Cardiac fibroblast (primary cell): ENCODE measurements at regions not wholly inside any gene's neighbourhood (a gene's known extent, or its start where the extent isn't known, plus 50 kb on each side); places are given as distances from the start of the nearest gene placed in this dataset.

Experiments
- DNase-seq, 2 donors: peaks; one replicate each; pipeline versions ENCODE4 v3.0.0 to v3.0.0-alpha.2; 2010; ENCODE audit warnings: low read depth in 2 of 2
- H3K4me3 ChIP-seq, 2 donors: replicated peaks in 1 of 2; 1 replicate in 1 of 2; 2 replicates in 1 of 2; pipeline ENCODE4 v1.5.1; 2011; ENCODE audit warnings: low read depth in 2 of 2, low read length in 2 of 2, mild to moderate bottlenecking in 2 of 2, moderate library complexity in 1 of 2
- TF ChIP-seq, protein P1 (sequence below): IDR thresholded peaks from one replicate; pipeline ENCODE4 v1.5.1; 2011; ENCODE audit warnings: low read depth, mild to moderate bottlenecking, low read length, inconsistent platforms

DNA sequence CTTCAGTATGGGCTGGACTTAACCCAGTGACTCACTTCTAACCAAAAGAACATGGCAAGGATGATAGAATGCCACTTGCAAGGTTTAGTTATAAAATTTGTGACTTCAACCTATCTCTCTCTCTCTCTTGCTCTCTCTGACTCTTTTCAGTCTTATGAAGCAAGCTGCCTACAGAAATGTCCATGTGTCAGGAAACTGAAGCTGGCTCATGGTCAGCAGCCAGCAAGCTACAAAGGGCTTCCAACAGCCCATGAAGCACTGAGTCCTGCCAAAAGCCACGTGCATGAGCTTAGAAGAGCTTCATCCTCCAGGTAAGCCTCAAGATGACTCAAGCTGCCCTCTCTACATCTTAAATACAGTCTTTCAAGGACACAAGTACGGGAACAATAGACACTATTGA, 100.3 kb downstream of the HS3ST1 start:
- TF ChIP-seq, protein P1, sequence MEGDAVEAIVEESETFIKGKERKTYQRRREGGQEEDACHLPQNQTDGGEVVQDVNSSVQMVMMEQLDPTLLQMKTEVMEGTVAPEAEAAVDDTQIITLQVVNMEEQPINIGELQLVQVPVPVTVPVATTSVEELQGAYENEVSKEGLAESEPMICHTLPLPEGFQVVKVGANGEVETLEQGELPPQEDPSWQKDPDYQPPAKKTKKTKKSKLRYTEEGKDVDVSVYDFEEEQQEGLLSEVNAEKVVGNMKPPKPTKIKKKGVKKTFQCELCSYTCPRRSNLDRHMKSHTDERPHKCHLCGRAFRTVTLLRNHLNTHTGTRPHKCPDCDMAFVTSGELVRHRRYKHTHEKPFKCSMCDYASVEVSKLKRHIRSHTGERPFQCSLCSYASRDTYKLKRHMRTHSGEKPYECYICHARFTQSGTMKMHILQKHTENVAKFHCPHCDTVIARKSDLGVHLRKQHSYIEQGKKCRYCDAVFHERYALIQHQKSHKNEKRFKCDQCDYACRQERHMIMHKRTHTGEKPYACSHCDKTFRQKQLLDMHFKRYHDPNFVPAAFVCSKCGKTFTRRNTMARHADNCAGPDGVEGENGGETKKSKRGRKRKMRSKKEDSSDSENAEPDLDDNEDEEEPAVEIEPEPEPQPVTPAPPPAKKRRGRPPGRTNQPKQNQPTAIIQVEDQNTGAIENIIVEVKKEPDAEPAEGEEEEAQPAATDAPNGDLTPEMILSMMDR: no peak
- H3K4me3 ChIP-seq: no peak overlapping the region
- no peak for DNase-seq

DNA sequence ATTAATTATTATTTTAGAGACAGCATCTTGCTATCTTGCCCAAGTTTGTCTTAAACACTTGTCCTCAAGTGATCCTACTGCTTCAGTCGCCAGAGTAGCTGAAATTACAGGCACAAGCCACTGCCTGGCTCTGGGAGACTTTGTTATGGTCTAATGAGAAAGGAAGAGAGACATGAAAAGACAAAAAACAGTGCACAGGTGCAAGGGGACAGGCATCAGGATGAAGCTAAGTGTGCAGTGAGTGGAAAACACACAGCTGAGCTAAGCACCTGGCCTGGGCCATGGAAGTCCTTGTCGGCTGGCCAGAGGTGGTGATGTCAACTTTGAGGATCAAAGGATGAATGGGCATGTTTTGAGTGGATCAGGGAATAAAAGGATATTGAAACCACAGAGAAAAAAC, 102.7 kb downstream of the HS3ST1 start:
- TF ChIP-seq, protein P1: no peak
- DNase-seq: no peak
- no peak overlapping the region for H3K4me3 ChIP-seq

DNA sequence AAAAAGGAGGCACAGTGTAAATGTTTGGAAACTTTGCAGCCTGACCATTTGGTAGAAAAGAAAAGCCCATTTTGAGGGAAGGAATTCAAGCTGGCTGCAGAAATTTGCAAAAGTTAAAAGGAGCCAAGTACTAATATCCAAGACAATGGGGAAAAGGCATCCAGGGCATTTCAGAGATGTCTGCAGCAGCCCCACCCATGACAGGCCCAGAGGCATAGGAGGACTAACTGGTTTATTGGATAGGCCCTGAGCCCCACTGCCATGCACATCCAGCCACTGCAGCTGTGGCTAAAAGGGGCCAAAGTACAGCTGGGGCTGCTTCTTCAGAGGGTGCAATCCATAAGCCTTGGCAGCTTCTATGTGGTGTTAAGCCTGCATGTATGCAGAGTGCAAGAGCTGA, 104.9 kb downstream of the HS3ST1 start:
- TF ChIP-seq, protein P1: no peak
- H3K4me3 ChIP-seq: no peak overlapping the region
- no peak for DNase-seq

DNA sequence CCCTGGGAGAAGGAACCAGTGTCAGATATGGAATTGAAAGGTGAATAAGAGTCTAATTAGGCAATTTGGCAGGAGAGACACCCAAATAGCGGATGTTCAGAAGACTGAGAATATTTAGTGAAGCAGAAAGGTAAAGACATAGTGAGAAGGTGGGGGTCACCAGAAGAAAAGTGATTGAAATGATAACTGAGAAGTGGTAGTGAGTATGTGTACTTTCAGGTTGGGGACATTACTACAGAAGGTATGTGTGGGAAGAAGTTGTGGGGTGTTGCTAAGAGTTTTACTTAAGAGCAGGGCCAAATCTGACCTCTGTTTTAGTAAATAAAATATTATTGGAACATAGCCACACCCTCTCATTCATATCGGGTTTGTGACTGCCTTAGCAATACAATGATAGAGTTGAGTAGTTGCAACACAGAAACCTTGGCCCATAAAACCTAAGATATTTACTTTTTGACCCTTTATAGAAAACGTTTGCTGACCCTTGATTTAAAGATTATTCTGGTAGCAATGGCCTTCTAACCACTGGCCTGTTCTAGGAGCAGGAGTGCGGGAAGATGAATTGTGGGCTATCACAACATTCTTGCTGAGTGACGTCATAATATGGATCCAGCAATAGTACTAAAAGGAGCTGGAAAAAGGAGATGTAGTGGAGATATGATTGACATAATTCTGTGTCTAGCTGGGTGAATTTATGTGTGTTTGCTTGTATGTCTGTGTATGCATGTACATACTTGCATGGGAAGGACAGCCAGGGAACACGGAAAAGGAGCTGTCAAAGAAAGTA, 115.3 kb downstream of the HS3ST1 start:
- TF ChIP-seq, protein P1: no peak
- DNase-seq: no peak
- H3K4me3 ChIP-seq: no peak overlapping the region

DNA sequence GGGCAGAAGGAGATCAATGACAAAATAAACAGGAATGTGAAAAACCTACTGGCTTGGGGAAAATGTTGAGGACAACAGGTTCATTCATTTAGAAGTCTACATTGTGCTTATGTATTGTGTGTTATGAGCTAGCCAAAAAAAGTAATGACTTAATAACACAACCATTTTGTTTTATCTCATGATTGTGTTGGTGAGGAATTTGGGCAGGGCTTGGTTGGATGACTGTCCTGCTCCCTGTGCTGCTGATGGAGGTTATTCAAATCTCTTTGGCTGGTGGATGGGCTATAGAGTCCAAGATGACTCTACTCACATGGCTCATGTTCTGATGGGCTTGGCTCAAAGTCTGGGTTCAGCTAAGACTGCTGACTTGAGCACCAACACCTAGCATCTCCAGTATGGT, 116.3 kb downstream of the HS3ST1 start:
- DNase-seq: peak; percentile 65 to 82
- TF ChIP-seq, protein P1: no peak
- H3K4me3 ChIP-seq: no peak overlapping the region

DNA sequence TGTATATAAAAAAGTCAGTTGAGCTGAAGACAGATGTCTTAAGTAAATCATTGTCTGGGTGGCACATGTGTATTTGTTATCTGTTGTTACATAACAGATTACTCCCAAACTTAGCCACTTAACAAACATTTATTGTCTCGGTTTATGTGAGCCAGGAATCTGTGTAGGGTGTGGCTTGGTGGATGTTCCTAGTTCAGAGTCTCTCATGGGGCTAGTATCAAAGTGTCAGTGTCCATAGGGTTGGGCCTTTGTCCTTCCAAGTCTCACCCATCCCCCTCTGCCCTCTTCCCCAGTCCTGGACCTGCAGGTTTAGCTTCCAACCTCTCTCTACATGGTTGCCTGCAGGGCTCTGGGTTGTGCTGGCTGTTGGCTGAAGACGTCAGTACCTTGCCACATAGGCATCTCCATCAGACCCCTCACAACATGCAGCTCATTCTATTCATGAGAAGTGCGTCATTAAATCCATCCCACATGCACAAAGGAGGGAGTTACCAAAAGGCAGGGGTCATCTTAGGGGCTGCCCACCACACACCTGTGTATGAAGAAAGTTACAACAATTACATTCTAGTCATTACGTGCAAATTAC, 127.5 kb downstream of the HS3ST1 start:
- TF ChIP-seq, protein P1: no peak
- no peak overlapping the region for H3K4me3 ChIP-seq
- no peak for DNase-seq
